HG02840 (cell line): ENCODE measurements at regions not wholly inside any gene's neighbourhood (a gene's known extent, or its start where the extent isn't known, plus 50 kb on each side); places are given as distances from the start of the nearest gene placed in this dataset.

Experiments used
- ATAC-seq: cut with Tn5 transposase; IDR thresholded peaks from one replicate; pipeline ENCODE4 v1.9.1; 2021; ENCODE audit warnings: mild to moderate bottlenecking, moderate library complexity, moderate number of reproducible peaks; ENCODE audit not compliant: unreplicated experiment, low FRiP score

DNA sequence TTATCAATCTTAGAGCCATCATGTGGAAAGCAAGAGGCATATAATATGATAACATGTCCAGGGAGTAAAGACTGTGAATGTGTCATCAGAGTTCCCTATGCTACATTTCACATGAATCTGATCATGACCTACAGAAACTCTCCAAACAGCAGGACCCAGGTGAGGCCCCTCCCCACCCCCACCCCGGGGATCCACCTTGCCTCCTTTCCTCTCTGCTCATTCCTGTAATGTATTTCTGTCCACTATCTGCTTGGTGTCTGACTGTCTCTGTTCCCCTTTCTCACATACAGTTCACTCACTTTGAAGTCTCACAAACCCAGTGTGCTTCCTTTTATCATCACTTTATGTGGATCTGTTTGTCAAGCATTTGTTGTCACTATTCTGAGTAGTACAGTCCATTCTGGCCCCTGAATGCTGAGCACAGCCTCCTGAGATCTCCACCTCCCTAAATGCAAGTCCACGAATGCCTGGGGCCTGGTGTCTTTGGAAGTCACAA is 76.4 kb upstream of the SMARCA2 start:
- peak; percentile 36 for ATAC-seq

DNA sequence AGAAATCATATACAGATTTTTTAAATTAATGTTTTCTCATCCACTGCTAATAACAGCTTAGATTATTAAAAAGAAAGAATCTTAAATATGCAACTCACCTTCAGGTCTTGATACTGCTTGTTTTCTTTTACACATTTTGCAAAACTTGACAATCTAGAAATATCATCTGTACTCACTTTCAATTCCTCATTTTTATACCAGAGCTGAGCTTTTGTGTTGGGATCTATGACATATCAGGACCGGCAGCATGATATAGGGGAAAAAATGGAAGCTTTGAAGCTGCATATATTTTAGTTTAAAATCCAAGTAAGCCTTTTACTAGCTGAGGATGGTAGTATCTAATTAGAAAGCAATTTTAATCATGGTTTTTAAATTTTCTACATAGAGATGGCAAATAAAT is 75.7 kb upstream of the SMARCA2 start:
- ATAC-seq: no peak

DNA sequence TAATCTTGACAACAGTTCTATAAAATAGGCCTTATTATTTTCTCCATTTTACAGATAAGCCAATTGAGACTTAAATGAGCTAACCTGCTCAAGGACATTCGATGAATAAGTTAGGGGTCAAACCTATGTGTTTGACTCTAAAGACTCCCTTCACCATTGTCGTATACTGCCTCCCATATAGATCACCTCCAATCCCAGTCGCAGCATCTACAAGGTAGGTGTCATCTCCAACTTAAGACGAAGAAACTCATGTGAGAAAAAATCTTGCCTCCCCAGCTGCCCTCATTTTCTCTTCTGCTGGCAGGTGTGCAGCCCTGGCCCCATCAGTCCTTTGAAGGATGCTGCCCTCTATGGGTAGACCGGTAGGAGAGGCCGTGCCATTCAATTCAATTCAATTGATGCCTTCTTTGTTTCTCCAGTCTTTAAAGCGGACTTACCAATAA is 75.2 kb upstream of the SMARCA2 start:
- ATAC-seq: peak; percentile 79

DNA sequence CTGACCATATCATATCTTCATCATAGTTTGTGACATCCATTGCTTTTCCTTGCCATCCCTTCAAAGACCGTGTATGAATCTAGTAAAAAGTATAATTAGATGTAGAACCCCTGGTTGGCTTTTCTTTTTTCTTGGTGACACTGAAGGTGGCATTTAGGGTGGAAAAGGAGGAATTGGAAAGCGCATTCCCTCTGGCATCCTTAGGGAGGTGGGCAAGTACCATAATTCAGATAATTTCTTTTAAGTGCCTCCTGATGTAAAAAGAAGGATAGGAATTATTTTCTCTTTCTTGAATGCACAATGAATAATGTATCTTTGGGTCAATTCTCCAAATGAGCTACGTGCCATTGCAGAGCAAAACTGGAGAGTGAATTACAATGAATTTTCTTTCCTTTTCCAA is 73.2 kb upstream of the SMARCA2 start:
- no peak for ATAC-seq

DNA sequence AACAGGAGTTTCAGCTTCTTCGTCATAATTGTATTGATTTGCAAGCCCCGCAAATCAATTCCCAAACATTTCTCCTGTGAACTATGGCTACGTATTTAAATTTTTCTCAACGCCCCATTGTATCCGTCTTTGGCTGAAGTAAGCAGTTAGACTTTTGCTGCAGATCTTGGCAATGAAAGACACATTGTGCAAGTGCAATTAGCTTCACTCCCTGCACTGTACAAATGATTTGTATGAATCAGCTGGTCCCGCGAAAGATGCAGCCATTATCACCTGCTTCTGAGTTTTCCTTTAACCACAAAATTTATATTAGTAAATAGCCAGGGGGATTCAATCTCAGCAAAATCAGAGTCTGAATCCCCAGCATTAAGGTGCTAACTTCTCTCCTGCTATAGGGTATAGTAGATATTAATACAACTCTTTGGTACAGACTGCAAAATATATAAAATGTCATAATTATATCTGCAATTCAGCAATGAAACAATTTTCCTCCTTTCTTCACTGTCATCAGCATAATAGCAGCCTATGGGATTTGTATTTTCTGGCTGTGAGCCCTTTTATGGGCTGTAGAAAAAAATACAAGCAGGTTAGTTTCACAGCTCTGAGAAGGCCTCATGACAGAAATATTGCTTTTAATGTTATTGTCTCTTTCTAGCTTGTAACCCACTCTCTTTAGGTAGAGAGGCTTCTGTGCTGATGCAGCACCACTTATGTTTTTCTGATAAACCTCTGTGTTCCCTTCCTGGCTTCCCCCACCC is 68.4 kb upstream of the SMARCA2 start:
- no peak for ATAC-seq

DNA sequence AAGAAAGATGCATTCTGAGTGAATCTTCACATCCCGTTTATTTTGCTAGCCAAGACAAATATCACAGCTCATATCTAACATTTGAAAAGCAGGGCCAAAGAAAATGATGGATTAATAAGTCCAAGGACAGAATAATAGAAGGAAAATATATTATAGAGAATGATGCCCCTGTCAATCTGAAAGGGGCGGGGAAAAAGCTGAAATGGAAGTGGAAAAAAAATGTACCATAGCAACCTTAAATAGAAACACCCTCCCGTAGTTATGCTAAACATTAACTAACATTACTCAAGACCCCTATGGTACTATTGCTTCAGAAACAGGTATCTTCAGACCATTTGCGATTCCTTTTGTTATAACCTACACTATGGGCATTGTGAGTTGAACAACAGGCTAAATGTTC is 67.7 kb upstream of the SMARCA2 start:
- ATAC-seq: no peak

DNA sequence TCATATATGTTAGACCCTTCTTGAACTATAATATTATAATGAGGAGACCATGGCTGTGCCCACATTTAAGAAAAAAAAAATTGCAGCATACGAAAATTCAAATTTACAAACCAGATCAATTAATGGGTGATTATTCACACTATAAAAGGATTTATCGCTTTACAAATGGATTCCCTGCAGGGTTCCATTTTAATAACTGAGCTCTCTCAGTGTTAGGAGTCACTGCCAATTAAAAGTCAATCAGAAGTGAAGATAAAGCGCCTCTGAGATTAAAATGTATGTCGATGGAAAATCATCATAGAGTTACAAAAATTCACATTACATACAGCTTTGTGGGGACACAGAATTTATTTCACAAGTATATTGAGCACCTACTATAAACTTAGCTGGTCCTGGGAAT is 66.6 kb upstream of the SMARCA2 start:
- no peak for ATAC-seq

DNA sequence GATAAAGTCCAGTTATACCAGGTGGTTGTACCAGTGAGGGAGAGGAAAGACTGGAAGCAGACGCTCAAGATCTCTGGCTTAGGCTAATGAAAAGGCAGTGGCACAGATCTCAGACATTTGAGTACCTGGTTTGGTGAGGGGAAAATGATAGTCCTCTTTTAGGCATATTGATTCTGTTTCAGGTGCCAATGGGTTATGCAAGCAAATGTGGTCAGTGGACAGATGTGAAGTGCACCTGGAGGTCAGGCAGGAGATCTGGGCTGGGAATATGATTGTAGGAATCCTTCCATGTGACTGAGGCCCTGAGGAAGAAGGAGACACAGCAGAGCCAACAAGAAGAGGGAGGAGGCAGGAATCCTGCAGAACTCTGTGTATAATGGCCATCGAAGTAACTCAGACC is 63.7 kb upstream of the SMARCA2 start:
- ATAC-seq: no peak

DNA sequence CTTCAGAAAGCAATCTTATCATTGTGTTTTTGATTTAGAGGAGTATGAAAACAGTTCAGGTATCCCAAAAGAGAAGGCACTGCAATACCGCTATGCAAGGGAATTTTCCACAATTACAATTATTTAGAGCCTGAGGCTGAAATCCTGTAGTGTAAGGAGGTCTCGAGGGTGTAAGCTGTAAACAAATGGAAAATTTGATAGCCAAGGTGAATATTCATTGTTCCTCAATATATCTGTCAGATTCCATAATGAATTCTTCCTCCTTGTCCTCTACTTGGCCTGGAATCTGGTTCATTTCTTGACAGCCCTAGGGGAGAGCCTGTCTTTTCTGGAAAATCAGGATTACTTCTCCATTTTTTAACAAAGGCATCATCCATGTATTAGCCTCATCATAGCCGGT is 63.1 kb upstream of the SMARCA2 start:
- ATAC-seq: no peak

DNA sequence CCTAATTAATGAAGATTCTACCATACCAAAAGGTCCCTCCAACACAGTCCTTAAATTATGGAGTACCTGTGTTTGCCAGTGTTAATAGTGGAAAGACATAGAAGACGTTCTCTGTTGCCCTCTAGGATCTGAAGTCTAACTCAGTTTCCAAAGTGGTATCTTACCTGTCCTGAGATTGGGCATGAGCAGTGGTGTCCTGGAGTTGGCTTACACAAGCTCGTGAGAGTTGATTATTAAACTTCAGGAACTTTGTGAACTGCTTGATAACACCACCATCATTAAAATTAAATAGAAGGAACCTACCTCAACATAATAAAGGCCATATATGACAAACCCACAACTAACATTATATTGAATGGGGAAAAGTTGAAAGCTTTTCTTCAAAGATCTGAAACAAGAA is 60.9 kb upstream of the SMARCA2 start:
- ATAC-seq: no peak

DNA sequence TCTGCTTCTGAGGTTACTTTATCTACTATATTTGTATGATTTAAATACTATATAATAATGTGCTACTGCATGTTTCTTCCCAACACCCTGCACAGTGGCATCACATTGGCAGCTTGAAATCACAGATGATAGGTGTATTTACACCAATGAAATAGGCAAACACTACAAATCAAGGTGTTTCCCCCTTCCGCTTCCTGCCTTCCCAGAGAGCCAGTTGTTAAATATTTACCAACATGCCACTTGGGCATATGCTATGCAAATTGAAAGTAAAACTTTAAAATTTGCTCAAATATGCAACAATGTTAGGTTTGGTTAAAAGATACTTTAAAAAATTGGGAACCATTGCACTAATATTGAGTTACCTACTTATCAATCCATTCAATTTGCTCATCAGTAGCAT is 58.2 kb upstream of the SMARCA2 start:
- no peak for ATAC-seq

DNA sequence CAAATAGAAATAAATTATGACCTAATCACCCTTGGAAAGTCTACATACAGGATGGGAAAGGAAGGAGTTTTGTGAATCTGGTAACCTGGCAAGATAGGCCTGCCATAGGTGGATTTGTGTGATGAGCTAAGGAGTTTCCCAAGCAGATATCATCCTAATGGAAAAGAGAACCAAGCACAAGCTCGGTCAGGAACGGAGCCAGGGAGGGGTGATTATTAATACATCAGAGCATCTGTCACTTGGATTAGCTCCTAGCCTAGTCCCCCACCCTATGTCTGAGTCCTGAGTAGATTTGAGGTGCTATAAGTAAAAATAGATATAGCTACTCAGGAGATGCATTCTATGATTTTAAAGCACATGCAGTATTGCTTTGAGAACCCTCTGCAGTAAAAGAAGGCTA is 57.3 kb upstream of the SMARCA2 start:
- no peak for ATAC-seq

DNA sequence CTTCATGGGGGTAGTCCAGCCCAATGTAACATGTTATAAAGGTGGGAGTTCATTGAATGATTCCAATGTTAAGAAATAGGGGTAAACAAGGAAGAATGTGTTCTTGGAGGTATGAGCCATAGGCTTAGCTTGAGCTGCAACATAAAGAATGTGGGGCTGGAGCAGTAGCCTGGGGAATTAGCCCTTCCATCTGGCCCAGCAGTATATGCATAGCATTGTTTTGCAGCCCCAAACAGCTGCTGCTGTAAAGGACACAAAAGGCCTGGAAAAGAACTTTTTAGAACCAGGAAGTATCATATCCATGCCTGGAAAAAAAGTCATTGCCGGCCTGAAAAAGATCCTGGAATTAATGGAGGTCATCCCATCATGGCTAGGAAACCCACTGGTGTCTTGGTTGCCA is 55.8 kb upstream of the SMARCA2 start:
- no peak for ATAC-seq

DNA sequence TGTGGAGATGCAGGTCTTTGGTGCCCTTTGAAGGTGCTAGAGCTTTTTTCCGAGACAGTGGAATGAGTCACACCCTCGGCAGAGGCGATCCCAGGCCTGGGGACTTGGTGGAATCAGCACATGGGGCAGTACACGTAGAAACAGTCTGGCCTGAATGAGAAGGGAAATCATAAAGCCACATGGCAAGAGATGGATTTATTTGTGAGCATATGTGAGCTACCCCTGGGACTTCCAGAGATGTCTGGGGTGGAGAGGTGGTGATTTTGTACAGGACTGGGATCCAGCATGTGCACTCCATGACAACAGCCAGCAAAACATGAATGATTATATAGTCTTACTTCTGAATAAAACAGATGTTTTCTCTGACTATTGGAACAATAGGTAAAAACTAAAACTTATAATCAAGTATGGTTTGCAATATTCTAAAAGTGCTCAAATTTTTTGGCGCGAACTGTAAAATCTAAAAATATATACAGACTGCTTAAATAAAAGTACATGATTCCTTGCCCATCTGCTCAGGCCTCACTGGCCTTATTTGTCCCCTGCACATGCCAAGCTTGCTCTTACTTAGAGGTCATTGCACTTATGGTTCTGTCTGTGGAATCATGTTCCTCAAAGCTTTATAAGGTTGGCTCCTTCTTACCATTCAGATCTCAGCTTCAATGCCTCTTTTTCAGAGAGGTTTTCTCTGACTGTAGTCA is 54.7 kb upstream of the SMARCA2 start:
- no peak for ATAC-seq

DNA sequence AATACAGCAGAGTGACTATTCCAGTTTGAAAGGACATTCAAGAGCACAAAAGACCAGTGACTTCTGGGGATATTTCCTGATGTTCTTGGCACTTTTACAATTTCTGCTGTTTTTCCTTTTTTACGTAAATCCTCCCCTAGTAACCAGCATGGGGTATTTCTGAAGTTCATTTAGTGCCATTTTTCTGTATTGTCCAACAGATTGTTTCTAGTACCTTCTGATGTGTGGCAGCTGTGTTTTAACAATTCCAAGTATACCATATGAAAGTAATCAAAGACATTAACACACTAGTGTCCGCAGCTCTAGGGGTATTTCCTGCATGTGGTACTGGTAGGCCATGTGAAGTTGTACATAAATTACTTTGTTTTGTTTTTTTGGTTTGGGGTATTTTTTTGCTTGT is 53.0 kb upstream of the SMARCA2 start:
- ATAC-seq: no peak

DNA sequence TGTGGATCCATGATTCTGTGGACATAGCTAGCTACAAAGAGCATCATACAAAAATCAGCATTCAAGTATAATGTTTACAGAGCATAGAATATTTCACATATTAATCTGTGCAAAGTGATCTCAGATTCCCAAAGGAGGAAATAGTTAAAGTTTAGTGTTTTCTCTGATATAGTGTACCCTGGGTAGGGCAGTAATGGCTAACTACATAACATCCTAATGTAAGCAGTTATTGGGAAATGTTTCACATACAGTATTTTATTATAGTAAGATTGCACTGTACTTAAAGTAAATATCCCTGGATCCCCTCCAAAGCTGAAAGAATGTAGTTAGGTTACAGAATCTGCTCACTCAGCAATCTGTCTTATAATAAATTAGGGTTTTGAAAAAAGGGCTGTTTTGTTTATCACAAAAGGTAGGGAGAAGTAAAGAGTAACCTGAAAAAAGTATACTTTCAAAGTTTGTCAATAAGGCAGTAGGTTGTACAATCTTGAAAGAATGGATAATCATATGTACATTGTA is 52.5 kb upstream of the SMARCA2 start:
- ATAC-seq: no peak

DNA sequence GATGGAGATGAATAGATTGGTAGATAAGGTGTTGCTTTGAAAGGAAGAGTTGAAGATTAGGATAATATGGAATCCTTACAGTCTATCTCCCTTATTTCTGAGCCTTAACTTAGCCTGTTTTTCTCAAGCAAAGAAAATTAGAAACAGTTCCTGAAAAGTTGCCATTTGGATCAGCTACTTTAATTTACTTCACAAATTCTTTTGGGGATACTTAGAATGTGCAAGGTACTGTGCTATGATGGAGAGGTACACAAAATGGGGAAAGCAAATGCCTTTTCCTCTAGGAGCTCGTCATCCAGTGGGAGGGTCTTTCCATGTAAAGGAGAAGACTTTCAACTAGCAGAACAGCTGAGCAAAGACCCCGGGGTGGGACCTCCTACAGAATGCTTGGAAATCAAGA is 51.1 kb upstream of the SMARCA2 start:
- no peak for ATAC-seq
